ENCODE measurements at regions not wholly inside any gene's neighbourhood (a gene's known extent, or its start where the extent isn't known, plus 50 kb on each side); places are given as distances from the start of the nearest gene placed in this dataset.

- TF ChIP-seq MAX (IDR thresholded peaks at IDR 0.05) (no peak), YY1 (IDR thresholded peaks at IDR 0.05; ENCODE audit: low read depth) (no peak), CEBPB (IDR thresholded peaks at IDR 0.05) (no peak), FOXM1 (IDR thresholded peaks at IDR 0.05; ENCODE audit: borderline replicate concordance, low read depth) (no peak), EP300 (IDR thresholded peaks at IDR 0.05; ENCODE audit: borderline replicate concordance) (no peak), RAD21 (IDR thresholded peaks at IDR 0.05; ENCODE audit: low read depth) (no peak), REST (IDR thresholded peaks at IDR 0.05; ENCODE audit: low read depth) (no peak), TAF1 (IDR thresholded peaks at IDR 0.05; ENCODE audit: low read depth) (no peak), EGR1 (IDR thresholded peaks at IDR 0.05) (no peak), CREB1 (IDR thresholded peaks at IDR 0.05; ENCODE audit: low read depth) (no peak), TCF12 (IDR thresholded peaks at IDR 0.05; ENCODE audit: low read depth) (no peak), NFIC (IDR thresholded peaks at IDR 0.05) (no peak), TEAD4 (IDR thresholded peaks at IDR 0.05) (no peak), USF1 (IDR thresholded peaks at IDR 0.05) (no peak), ZBTB7A (IDR thresholded peaks at IDR 0.05; ENCODE audit: low read depth) (no peak)
Observed at GRCh38 chr14:30287579-30288445, 271.1 kb upstream of the G2E3 start.

GRCh38 chr14:30290001-30290400 is 269.0 kb upstream of the G2E3 start:
- no peak for TF ChIP-seq MAX (IDR thresholded peaks at IDR 0.05)
- TF ChIP-seq CREB1 (IDR thresholded peaks at IDR 0.05; ENCODE audit: low read depth) = no peak
- no peak for TF ChIP-seq EGR1 (IDR thresholded peaks at IDR 0.05)

GRCh38 chr14:30291216-30291615 is 267.7 kb upstream of the G2E3 start:
- TF ChIP-seq YY1 (IDR thresholded peaks at IDR 0.05; ENCODE audit: low read depth) = no peak
- peak; percentile 37; the same call in 1 of the 2 replicates for TF ChIP-seq EP300 (IDR thresholded peaks at IDR 0.05; ENCODE audit: borderline replicate concordance)
- TF ChIP-seq TEAD4 (IDR thresholded peaks at IDR 0.05) = peak; percentile 36; the same call in 1 of the 2 replicates
- TF ChIP-seq NFIC (IDR thresholded peaks at IDR 0.05) = peak; percentile 69
- TF ChIP-seq TCF12 (IDR thresholded peaks at IDR 0.05; ENCODE audit: low read depth) = peak; percentile 22; the same call in 1 of the 2 replicates

- TF ChIP-seq FOXM1 (IDR thresholded peaks at IDR 0.05; ENCODE audit: borderline replicate concordance, low read depth) = no peak
- no peak for TF ChIP-seq NFIC (IDR thresholded peaks at IDR 0.05)
- no peak for TF ChIP-seq REST (IDR thresholded peaks at IDR 0.05; ENCODE audit: low read depth)
- TF ChIP-seq CEBPB (IDR thresholded peaks at IDR 0.05) = no peak
- no peak for TF ChIP-seq RAD21 (IDR thresholded peaks at IDR 0.05; ENCODE audit: low read depth)
- TF ChIP-seq CREB1 (IDR thresholded peaks at IDR 0.05; ENCODE audit: low read depth) = no peak
- TF ChIP-seq YY1 (IDR thresholded peaks at IDR 0.05; ENCODE audit: low read depth) = no peak
- no peak for TF ChIP-seq TAF1 (IDR thresholded peaks at IDR 0.05; ENCODE audit: low read depth)
- no peak for TF ChIP-seq TCF12 (IDR thresholded peaks at IDR 0.05; ENCODE audit: low read depth)
- no peak for TF ChIP-seq EP300 (IDR thresholded peaks at IDR 0.05; ENCODE audit: borderline replicate concordance)
Observed at GRCh38 chr14:30292541-30292940, 266.4 kb upstream of the G2E3 start.

- TF ChIP-seq CREB1 (IDR thresholded peaks at IDR 0.05; ENCODE audit: low read depth) (no peak), EP300 (IDR thresholded peaks at IDR 0.05; ENCODE audit: borderline replicate concordance) (no peak), TEAD4 (IDR thresholded peaks at IDR 0.05) (no peak), FOXM1 (IDR thresholded peaks at IDR 0.05; ENCODE audit: borderline replicate concordance, low read depth) (no peak), NFIC (IDR thresholded peaks at IDR 0.05) (no peak), YY1 (IDR thresholded peaks at IDR 0.05; ENCODE audit: low read depth) (no peak)
Observed at GRCh38 chr14:30295980-30296379, 263.0 kb upstream of the G2E3 start.

- TF ChIP-seq NFIC (IDR thresholded peaks at IDR 0.05) (no peak), TAF1 (IDR thresholded peaks at IDR 0.05; ENCODE audit: low read depth) (no peak), MAX (IDR thresholded peaks at IDR 0.05) (no peak), FOXM1 (IDR thresholded peaks at IDR 0.05; ENCODE audit: borderline replicate concordance, low read depth) (no peak), REST (IDR thresholded peaks at IDR 0.05; ENCODE audit: low read depth) (no peak), CREB1 (IDR thresholded peaks at IDR 0.05; ENCODE audit: low read depth) (no peak), EP300 (IDR thresholded peaks at IDR 0.05; ENCODE audit: borderline replicate concordance) (no peak), TEAD4 (IDR thresholded peaks at IDR 0.05) (no peak), USF1 (IDR thresholded peaks at IDR 0.05) (no peak), RAD21 (IDR thresholded peaks at IDR 0.05; ENCODE audit: low read depth) (no peak), TCF12 (IDR thresholded peaks at IDR 0.05; ENCODE audit: low read depth) (no peak), YY1 (IDR thresholded peaks at IDR 0.05; ENCODE audit: low read depth) (no peak)
Observed at GRCh38 chr14:30296931-30297405, 262.0 kb upstream of the G2E3 start.
